ENCODE measurements at regions not wholly inside any gene's neighbourhood (a gene's known extent, or its start where the extent isn't known, plus 50 kb on each side); places are given as distances from the start of the nearest gene placed in this dataset.

- Histone ChIP-seq H3K4me2 (ENCODE audit: low read depth, low read length, poor library complexity, severe bottlenecking) (peak overlapping the region; percentile 11), H2AFZ (ENCODE audit: low read length) (no peak overlapping the region), H3K9me2 (replicated peaks; ENCODE audit: low read depth, low read length) (no peaks in the 10 kb centered on the region), H3K4me3 (ENCODE audit: low read length, poor library complexity, severe bottlenecking) (no peak overlapping the region), H3F3A (ENCODE audit: low read depth) (no peaks in the 10 kb centered on the region), H3K9ac (ENCODE audit: low read depth, low read length, poor library complexity, severe bottlenecking) (no peak overlapping the region), H4K20me1 (ENCODE audit: insufficient read depth, low read length, poor library complexity, severe bottlenecking) (no peaks in the 10 kb centered on the region), H3K36me3 (ENCODE audit: insufficient read depth, low read length) (no peaks in the 10 kb centered on the region), H3K4me1 (ENCODE audit: insufficient read depth, low read length, poor library complexity, severe bottlenecking) (peaks cover 30% of the 10 kb centered on the region), H3K27me3 (ENCODE audit: insufficient read depth, low read length, poor library complexity, severe bottlenecking) (no peaks in the 10 kb centered on the region), H3K9me3 (ENCODE audit: insufficient read depth, low read depth, low read length) (no peaks in the 10 kb centered on the region), H3K79me2 (ENCODE audit: insufficient read depth, low read length) (no peaks in the 10 kb centered on the region)
- TF ChIP-seq, protein P1, sequence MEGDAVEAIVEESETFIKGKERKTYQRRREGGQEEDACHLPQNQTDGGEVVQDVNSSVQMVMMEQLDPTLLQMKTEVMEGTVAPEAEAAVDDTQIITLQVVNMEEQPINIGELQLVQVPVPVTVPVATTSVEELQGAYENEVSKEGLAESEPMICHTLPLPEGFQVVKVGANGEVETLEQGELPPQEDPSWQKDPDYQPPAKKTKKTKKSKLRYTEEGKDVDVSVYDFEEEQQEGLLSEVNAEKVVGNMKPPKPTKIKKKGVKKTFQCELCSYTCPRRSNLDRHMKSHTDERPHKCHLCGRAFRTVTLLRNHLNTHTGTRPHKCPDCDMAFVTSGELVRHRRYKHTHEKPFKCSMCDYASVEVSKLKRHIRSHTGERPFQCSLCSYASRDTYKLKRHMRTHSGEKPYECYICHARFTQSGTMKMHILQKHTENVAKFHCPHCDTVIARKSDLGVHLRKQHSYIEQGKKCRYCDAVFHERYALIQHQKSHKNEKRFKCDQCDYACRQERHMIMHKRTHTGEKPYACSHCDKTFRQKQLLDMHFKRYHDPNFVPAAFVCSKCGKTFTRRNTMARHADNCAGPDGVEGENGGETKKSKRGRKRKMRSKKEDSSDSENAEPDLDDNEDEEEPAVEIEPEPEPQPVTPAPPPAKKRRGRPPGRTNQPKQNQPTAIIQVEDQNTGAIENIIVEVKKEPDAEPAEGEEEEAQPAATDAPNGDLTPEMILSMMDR (conservative IDR thresholded peaks at IDR 0.05; ENCODE audit: low read length) = no peak
- no peak for TF ChIP-seq EZH2phosphoT487 (IDR thresholded peaks at IDR 0.05; ENCODE audit: borderline replicate concordance)
These were observed 292.0 kb downstream of the RPLP1 start for GRCh38 chr15:69744391-69745162.

GRCh38 chr15:69747193-69747592 is 294.6 kb downstream of the RPLP1 start:
- Histone ChIP-seq H3K9ac (ENCODE audit: low read depth, low read length, poor library complexity, severe bottlenecking) (no peak overlapping the region), H3K27me3 (ENCODE audit: insufficient read depth, low read length, poor library complexity, severe bottlenecking) (no peaks in the 10 kb centered on the region), H3K4me3 (ENCODE audit: low read length, poor library complexity, severe bottlenecking) (no peak overlapping the region), H3K4me2 (ENCODE audit: low read depth, low read length, poor library complexity, severe bottlenecking) (no peak overlapping the region), H3K79me2 (ENCODE audit: insufficient read depth, low read length) (no peaks in the 10 kb centered on the region), H2AFZ (ENCODE audit: low read length) (no peak overlapping the region), H3K9me2 (replicated peaks; ENCODE audit: low read depth, low read length) (no peaks in the 10 kb centered on the region), H3F3A (ENCODE audit: low read depth) (no peaks in the 10 kb centered on the region), H3K36me3 (ENCODE audit: insufficient read depth, low read length) (no peaks in the 10 kb centered on the region), H3K9me3 (ENCODE audit: insufficient read depth, low read depth, low read length) (no peaks in the 10 kb centered on the region), H3K4me1 (ENCODE audit: insufficient read depth, low read length, poor library complexity, severe bottlenecking) (peaks cover 30% of the 10 kb centered on the region), H4K20me1 (ENCODE audit: insufficient read depth, low read length, poor library complexity, severe bottlenecking) (no peaks in the 10 kb centered on the region)
- TF ChIP-seq EZH2phosphoT487 (IDR thresholded peaks at IDR 0.05; ENCODE audit: borderline replicate concordance) = no peak
- TF ChIP-seq, protein P1 (conservative IDR thresholded peaks at IDR 0.05; ENCODE audit: low read length) = no peak

- Histone ChIP-seq H2AFZ (ENCODE audit: low read length) (no peak overlapping the region), H3K9me2 (replicated peaks; ENCODE audit: low read depth, low read length) (no peaks in the 10 kb centered on the region), H3K36me3 (ENCODE audit: insufficient read depth, low read length) (no peaks in the 10 kb centered on the region), H3K9me3 (ENCODE audit: insufficient read depth, low read depth, low read length) (no peaks in the 10 kb centered on the region), H3F3A (ENCODE audit: low read depth) (no peaks in the 10 kb centered on the region), H3K4me2 (ENCODE audit: low read depth, low read length, poor library complexity, severe bottlenecking) (no peak overlapping the region), H3K4me1 (ENCODE audit: insufficient read depth, low read length, poor library complexity, severe bottlenecking) (peaks cover 23% of the 10 kb centered on the region), H3K4me3 (ENCODE audit: low read length, poor library complexity, severe bottlenecking) (no peak overlapping the region), H4K20me1 (ENCODE audit: insufficient read depth, low read length, poor library complexity, severe bottlenecking) (no peaks in the 10 kb centered on the region), H3K9ac (ENCODE audit: low read depth, low read length, poor library complexity, severe bottlenecking) (no peak overlapping the region), H3K79me2 (ENCODE audit: insufficient read depth, low read length) (no peaks in the 10 kb centered on the region), H3K27me3 (ENCODE audit: insufficient read depth, low read length, poor library complexity, severe bottlenecking) (no peaks in the 10 kb centered on the region)
- no peak for TF ChIP-seq EZH2phosphoT487 (IDR thresholded peaks at IDR 0.05; ENCODE audit: borderline replicate concordance)
- TF ChIP-seq, protein P1 (conservative IDR thresholded peaks at IDR 0.05; ENCODE audit: low read length) = no peak
These were observed 295.5 kb downstream of the RPLP1 start for GRCh38 chr15:69748131-69748530.

Data from Loucy (cell line).